ENCODE measurements at regions not wholly inside any gene's neighbourhood (a gene's known extent, or its start where the extent isn't known, plus 50 kb on each side); places are given as distances from the start of the nearest gene placed in this dataset.

DNA sequence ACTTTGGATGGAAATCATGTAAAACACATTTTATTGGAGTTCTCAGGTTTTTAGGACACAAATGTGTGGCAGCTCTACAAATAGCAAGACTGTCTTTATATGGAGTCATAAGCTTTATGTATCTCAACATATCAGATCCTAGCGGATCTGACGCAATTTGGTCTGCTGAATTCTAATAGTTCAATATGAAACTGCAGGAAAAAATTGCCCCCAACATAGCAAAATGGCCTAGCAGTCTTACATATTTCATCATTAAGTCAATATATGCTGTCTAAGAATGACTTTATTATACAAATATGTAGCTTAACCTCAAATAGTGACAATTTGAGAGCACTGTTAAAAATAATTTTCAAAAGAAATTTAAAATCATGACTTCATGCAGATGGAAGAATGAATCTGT, 244.3 kb downstream of the TAF11L14 start:
- peaks cover 0 to 4% of the 10 kb centered on the region in 2 donors for H3K9me3 ChIP-seq (ENCODE audit: control insufficient read depth in 2 of 2, low read length in 2 of 2)

DNA sequence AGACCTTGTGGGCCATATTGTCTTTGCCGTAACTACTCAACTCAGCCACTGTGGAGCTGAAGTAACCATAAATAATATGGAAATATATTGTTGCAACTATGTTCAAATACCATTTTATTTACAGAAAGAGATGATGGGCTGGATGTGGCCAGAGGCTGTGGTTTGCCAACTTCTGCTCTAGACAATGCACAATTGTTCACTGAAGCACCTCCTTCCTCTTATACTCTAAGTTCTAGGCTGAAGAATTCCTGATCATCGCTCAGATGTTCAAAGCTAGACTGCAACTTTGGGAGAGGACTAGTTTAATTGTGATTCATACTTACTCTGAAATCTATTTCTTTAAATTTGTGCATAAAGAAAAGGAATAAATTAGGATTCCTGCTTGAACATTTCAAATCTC, 245.0 kb downstream of the TAF11L14 start:
- no peak overlapping the region for H3K27ac ChIP-seq (ENCODE audit: low read depth in 2 of 2, low read length in 2 of 2)
- H3K36me3 ChIP-seq (ENCODE audit: control insufficient read depth in 2 of 2, insufficient read depth in 2 of 2, low read length in 2 of 2), result no peaks in the 10 kb centered on the region
- no peaks in the 10 kb centered on the region for H3K4me1 ChIP-seq (ENCODE audit: control insufficient read depth in 2 of 2, insufficient read depth in 2 of 2, low read length in 2 of 2)
- H3K4me3 ChIP-seq (ENCODE audit: low read length in 2 of 2), result no peak overlapping the region
- peaks cover 0 to 4% of the 10 kb centered on the region in 2 donors for H3K9me3 ChIP-seq (ENCODE audit: control insufficient read depth in 2 of 2, low read length in 2 of 2)
- no peak overlapping the region for H3K9ac ChIP-seq (ENCODE audit: low read depth in 1 of 2, low read length in 2 of 2)
- H3K27me3 ChIP-seq (ENCODE audit: control insufficient read depth in 2 of 2, insufficient read depth in 2 of 2, low read length in 2 of 2), result no peaks in the 10 kb centered on the region

More for the DNA sequence above, 244.3 kb downstream of the TAF11L14 start:
- H3K4me1 ChIP-seq (ENCODE audit: control insufficient read depth in 2 of 2, insufficient read depth in 2 of 2, low read length in 2 of 2), result no peaks in the 10 kb centered on the region
- H3K27me3 ChIP-seq (ENCODE audit: control insufficient read depth in 2 of 2, insufficient read depth in 2 of 2, low read length in 2 of 2), result no peaks in the 10 kb centered on the region
- no peaks in the 10 kb centered on the region for H3K36me3 ChIP-seq (ENCODE audit: control insufficient read depth in 2 of 2, insufficient read depth in 2 of 2, low read length in 2 of 2)
- no peak overlapping the region for H3K4me3 ChIP-seq (ENCODE audit: low read length in 2 of 2)
- no peak overlapping the region for H3K9ac ChIP-seq (ENCODE audit: low read depth in 1 of 2, low read length in 2 of 2)
- no peak overlapping the region for H3K27ac ChIP-seq (ENCODE audit: low read depth in 2 of 2, low read length in 2 of 2)

GRCh38 chr5:17880869-17881268, 246.6 kb downstream of the TAF11L14 start:
- Histone ChIP-seq H3K27me3 (ENCODE audit: control insufficient read depth in 2 of 2, insufficient read depth in 2 of 2, low read length in 2 of 2) (no peaks in the 10 kb centered on the region), H3K36me3 (ENCODE audit: control insufficient read depth in 2 of 2, insufficient read depth in 2 of 2, low read length in 2 of 2) (no peaks in the 10 kb centered on the region), H3K4me3 (ENCODE audit: low read length in 2 of 2) (no peak overlapping the region), H3K9ac (ENCODE audit: low read depth in 1 of 2, low read length in 2 of 2) (no peak overlapping the region), H3K4me1 (ENCODE audit: control insufficient read depth in 2 of 2, insufficient read depth in 2 of 2, low read length in 2 of 2) (no peaks in the 10 kb centered on the region), H3K27ac (ENCODE audit: low read depth in 2 of 2, low read length in 2 of 2) (no peak overlapping the region), H3K9me3 (ENCODE audit: control insufficient read depth in 2 of 2, low read length in 2 of 2) (peaks cover 0 to 4% of the 10 kb centered on the region in 2 donors)

DNA sequence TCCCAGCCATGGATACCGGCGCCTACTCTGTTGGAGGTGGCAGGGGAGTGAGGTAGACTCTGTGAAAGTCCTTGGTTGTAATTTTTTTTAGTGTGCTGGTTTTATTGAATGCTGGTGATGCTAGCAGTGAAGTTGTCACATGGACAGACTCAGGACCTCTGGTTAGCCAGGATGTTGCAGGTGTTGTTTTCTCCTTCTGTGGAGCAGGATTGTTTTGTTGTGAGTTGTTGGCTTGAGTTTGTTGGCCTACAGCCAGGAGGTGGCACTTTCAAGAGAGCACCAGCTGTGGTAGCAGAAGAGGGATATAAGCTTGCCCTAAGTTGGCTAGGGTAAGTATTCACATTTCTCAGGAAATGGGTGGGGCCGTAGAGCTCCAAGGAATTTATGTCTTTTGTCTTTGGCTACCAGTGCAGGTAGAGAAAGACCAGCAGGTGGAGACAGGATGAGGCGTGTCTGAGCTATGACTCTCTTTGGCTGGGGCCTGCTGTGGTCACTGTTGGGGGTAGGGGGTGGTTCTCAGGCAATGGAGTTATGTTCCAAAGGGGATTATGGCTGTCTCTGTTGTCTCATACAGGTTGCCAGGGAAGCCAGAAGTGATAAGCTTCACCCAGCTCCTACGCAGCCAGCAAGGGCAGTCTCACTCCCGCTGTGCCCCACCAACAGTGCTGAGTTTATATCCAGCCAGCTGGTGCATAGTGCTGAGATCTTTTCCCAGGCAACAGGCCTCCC, 248.7 kb downstream of the TAF11L14 start:
- H3K27ac ChIP-seq (ENCODE audit: low read depth in 2 of 2, low read length in 2 of 2), result no peak overlapping the region
- no peaks in the 10 kb centered on the region for H3K27me3 ChIP-seq (ENCODE audit: control insufficient read depth in 2 of 2, insufficient read depth in 2 of 2, low read length in 2 of 2)
- H3K9me3 ChIP-seq (ENCODE audit: control insufficient read depth in 2 of 2, low read length in 2 of 2), result peaks cover 0 to 4% of the 10 kb centered on the region in 2 donors
- H3K4me3 ChIP-seq (ENCODE audit: low read length in 2 of 2), result no peak overlapping the region
- H3K9ac ChIP-seq (ENCODE audit: low read depth in 1 of 2, low read length in 2 of 2), result no peak overlapping the region
- no peaks in the 10 kb centered on the region for H3K4me1 ChIP-seq (ENCODE audit: control insufficient read depth in 2 of 2, insufficient read depth in 2 of 2, low read length in 2 of 2)
- no peaks in the 10 kb centered on the region for H3K36me3 ChIP-seq (ENCODE audit: control insufficient read depth in 2 of 2, insufficient read depth in 2 of 2, low read length in 2 of 2)

DNA sequence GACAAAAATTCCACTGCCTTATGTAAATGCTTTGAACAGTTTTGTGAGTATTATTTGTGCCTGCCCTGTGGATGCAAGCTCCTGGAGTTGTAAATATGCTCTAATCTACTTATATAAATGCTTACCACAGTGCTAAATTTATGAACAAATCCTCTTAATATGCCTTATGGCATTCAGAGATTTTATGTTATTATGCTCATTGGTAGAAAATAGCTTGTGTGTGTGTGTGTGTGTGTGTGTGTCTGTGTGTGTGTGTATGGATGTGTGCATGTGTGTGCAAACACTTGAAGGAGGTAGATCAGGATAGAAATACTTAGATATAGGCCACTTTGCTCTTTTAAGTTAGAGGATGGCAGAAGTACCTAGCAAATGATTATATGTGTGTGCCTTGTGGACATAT, 253.9 kb downstream of the TAF11L14 start:
- H3K36me3 ChIP-seq (ENCODE audit: control insufficient read depth in 2 of 2, insufficient read depth in 2 of 2, low read length in 2 of 2), result no peaks in the 10 kb centered on the region
- H3K9me3 ChIP-seq (ENCODE audit: control insufficient read depth in 2 of 2, low read length in 2 of 2), result peaks cover 0 to 4% of the 10 kb centered on the region in 2 donors
- H3K4me1 ChIP-seq (ENCODE audit: control insufficient read depth in 2 of 2, insufficient read depth in 2 of 2, low read length in 2 of 2), result no peaks in the 10 kb centered on the region
- H3K9ac ChIP-seq (ENCODE audit: low read depth in 1 of 2, low read length in 2 of 2), result no peak overlapping the region
- no peaks in the 10 kb centered on the region for H3K27me3 ChIP-seq (ENCODE audit: control insufficient read depth in 2 of 2, insufficient read depth in 2 of 2, low read length in 2 of 2)
- no peak overlapping the region for H3K27ac ChIP-seq (ENCODE audit: low read depth in 2 of 2, low read length in 2 of 2)
- H3K4me3 ChIP-seq (ENCODE audit: low read length in 2 of 2), result no peak overlapping the region

GRCh38 chr5:17890501-17890900, 256.2 kb downstream of the TAF11L14 start:
- H3K27me3 ChIP-seq (ENCODE audit: control insufficient read depth in 2 of 2, insufficient read depth in 2 of 2, low read length in 2 of 2), result no peaks in the 10 kb centered on the region
- no peak overlapping the region for H3K9ac ChIP-seq (ENCODE audit: low read depth in 1 of 2, low read length in 2 of 2)
- H3K36me3 ChIP-seq (ENCODE audit: control insufficient read depth in 2 of 2, insufficient read depth in 2 of 2, low read length in 2 of 2), result no peaks in the 10 kb centered on the region
- H3K27ac ChIP-seq (ENCODE audit: low read depth in 2 of 2, low read length in 2 of 2), result no peak overlapping the region
- peaks cover 0 to 5% of the 10 kb centered on the region in 2 donors for H3K9me3 ChIP-seq (ENCODE audit: control insufficient read depth in 2 of 2, low read length in 2 of 2)
- no peaks in the 10 kb centered on the region for H3K4me1 ChIP-seq (ENCODE audit: control insufficient read depth in 2 of 2, insufficient read depth in 2 of 2, low read length in 2 of 2)
- no peak overlapping the region for H3K4me3 ChIP-seq (ENCODE audit: low read length in 2 of 2)

- Histone ChIP-seq H3K9ac (ENCODE audit: low read depth in 1 of 2, low read length in 2 of 2) (no peak overlapping the region), H3K27me3 (ENCODE audit: control insufficient read depth in 2 of 2, insufficient read depth in 2 of 2, low read length in 2 of 2) (no peaks in the 10 kb centered on the region), H3K27ac (ENCODE audit: low read depth in 2 of 2, low read length in 2 of 2) (no peak overlapping the region), H3K36me3 (ENCODE audit: control insufficient read depth in 2 of 2, insufficient read depth in 2 of 2, low read length in 2 of 2) (no peaks in the 10 kb centered on the region), H3K4me3 (ENCODE audit: low read length in 2 of 2) (no peak overlapping the region), H3K9me3 (ENCODE audit: control insufficient read depth in 2 of 2, low read length in 2 of 2) (peaks cover 0 to 5% of the 10 kb centered on the region in 2 donors), H3K4me1 (ENCODE audit: control insufficient read depth in 2 of 2, insufficient read depth in 2 of 2, low read length in 2 of 2) (no peaks in the 10 kb centered on the region)
Measured at GRCh38 chr5:17891881-17892280, 257.6 kb downstream of the TAF11L14 start.

DNA sequence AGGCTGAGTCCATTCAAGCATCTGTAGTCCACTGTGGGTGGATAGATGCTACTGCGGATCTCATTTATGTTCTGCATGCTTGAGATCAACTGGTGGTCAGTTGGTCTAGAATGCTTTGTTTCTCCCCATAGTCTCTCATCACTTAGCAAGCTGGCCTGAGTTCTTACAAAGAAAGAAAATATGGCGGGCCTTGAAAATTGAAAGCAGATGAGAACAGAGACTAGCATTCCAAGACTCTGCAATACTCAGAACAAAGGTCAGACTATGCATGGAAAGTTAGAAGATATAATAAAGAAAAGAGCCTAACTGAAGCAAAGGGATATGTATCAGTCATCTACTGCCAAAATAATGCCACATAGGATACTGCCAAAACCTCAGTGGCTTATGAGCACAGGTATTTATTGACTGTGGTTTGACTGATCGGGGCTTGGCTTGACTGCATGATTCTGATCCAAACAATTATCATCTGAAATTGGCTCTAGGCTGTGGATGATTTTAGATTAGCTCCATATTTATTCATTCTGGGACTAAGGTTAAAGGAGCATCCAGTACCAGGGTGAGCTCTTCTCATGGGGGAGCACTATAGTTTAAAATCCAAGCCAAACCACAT, 258.9 kb downstream of the TAF11L14 start:
- no peaks in the 10 kb centered on the region for H3K4me1 ChIP-seq (ENCODE audit: control insufficient read depth in 2 of 2, insufficient read depth in 2 of 2, low read length in 2 of 2)
- H3K9ac ChIP-seq (ENCODE audit: low read depth in 1 of 2, low read length in 2 of 2), result no peak overlapping the region
- no peaks in the 10 kb centered on the region for H3K27me3 ChIP-seq (ENCODE audit: control insufficient read depth in 2 of 2, insufficient read depth in 2 of 2, low read length in 2 of 2)
- no peak overlapping the region for H3K27ac ChIP-seq (ENCODE audit: low read depth in 2 of 2, low read length in 2 of 2)
- H3K9me3 ChIP-seq (ENCODE audit: control insufficient read depth in 2 of 2, low read length in 2 of 2), result peaks cover 0 to 5% of the 10 kb centered on the region in 2 donors
- no peak overlapping the region for H3K4me3 ChIP-seq (ENCODE audit: low read length in 2 of 2)
- no peaks in the 10 kb centered on the region for H3K36me3 ChIP-seq (ENCODE audit: control insufficient read depth in 2 of 2, insufficient read depth in 2 of 2, low read length in 2 of 2)

DNA sequence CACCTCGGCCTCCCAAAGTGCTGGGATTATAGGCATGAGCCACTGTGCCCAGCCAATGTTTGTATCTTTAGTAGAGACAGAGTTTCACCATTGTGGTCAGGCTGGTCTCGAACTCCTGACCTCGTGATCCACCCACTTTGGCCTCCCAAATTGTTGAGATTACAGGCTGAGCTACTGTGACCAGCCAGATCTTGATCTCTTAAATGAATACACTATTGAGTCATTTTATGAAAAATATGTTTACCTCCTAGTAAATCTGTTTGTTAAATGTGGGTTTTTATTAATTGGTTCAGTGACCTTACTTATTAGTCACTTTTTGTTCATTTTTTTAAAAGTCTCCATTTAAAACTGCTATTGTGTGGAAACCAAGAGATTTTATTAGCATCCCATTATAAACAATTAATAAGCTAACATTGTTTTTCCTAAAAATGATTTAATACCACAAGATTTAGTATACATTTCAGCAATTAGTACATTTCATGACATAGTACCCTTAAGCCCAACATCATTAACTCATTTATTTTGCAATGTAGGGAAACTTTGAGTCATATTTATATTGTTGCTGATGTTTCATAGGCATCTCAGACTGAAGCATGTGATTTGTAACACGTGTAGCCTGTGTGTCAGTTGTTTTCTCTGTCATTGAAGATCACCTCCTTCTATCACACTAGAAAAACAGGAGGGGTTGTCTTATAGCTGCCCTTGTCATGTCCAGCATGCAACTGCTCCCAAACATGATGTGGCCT, 261.2 kb downstream of the TAF11L14 start:
- Histone ChIP-seq H3K27ac (ENCODE audit: low read depth in 2 of 2, low read length in 2 of 2) (no peak overlapping the region), H3K4me1 (ENCODE audit: control insufficient read depth in 2 of 2, insufficient read depth in 2 of 2, low read length in 2 of 2) (no peaks in the 10 kb centered on the region), H3K9me3 (ENCODE audit: control insufficient read depth in 2 of 2, low read length in 2 of 2) (peaks cover 0 to 5% of the 10 kb centered on the region in 2 donors), H3K27me3 (ENCODE audit: control insufficient read depth in 2 of 2, insufficient read depth in 2 of 2, low read length in 2 of 2) (no peaks in the 10 kb centered on the region), H3K36me3 (ENCODE audit: control insufficient read depth in 2 of 2, insufficient read depth in 2 of 2, low read length in 2 of 2) (no peaks in the 10 kb centered on the region), H3K4me3 (ENCODE audit: low read length in 2 of 2) (no peak overlapping the region), H3K9ac (ENCODE audit: low read depth in 1 of 2, low read length in 2 of 2) (no peak overlapping the region)

DNA sequence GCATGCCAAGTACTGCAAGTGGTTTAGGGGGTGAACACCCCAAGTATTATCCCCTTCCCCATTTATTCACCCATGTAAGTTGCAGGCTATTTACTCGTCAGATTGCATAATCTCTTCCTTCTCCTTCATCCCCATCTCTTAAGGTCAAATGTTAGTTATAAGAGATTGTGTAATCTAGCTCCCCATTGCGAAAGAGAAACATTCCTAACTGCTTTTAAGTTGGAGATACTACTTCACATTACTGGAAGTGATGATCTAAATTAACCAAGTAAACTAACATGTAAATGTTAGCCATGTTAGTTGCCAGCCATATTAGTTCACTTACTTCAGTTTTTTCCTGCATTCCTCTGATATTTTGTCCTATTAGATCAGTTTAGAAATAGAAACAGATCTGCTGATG, 262.3 kb downstream of the TAF11L14 start:
- Histone ChIP-seq H3K27ac (ENCODE audit: low read depth in 2 of 2, low read length in 2 of 2) (no peak overlapping the region), H3K9ac (ENCODE audit: low read depth in 1 of 2, low read length in 2 of 2) (no peak overlapping the region), H3K27me3 (ENCODE audit: control insufficient read depth in 2 of 2, insufficient read depth in 2 of 2, low read length in 2 of 2) (no peaks in the 10 kb centered on the region), H3K4me1 (ENCODE audit: control insufficient read depth in 2 of 2, insufficient read depth in 2 of 2, low read length in 2 of 2) (no peaks in the 10 kb centered on the region), H3K9me3 (ENCODE audit: control insufficient read depth in 2 of 2, low read length in 2 of 2) (peaks cover 0 to 5% of the 10 kb centered on the region in 2 donors), H3K4me3 (ENCODE audit: low read length in 2 of 2) (no peak overlapping the region), H3K36me3 (ENCODE audit: control insufficient read depth in 2 of 2, insufficient read depth in 2 of 2, low read length in 2 of 2) (no peaks in the 10 kb centered on the region)
